ENCODE measurements at regions not wholly inside any gene's neighbourhood (a gene's known extent, or its start where the extent isn't known, plus 50 kb on each side); places are given as distances from the start of the nearest gene placed in this dataset.

GRCh38 chr2:172372436-172372835 is 55.0 kb upstream of the ITGA6 start:
- Histone ChIP-seq H3K36me3 (no peaks in the 10 kb centered on the region), H3K9me3 (replicated peaks) (peaks cover 6% of the 10 kb centered on the region; the same call in 1 of the 2 replicates), H3K27ac (no peak overlapping the region), H3K4me3 (no peak overlapping the region), H3K4me1 (replicated peaks) (0 out of 2 replicates have a peak, but pooled peaks cover 5% of the 10 kb centered on the region), H3K27me3 (replicated peaks) (no peaks in the 10 kb centered on the region)
- no peak for DNase-seq (ENCODE audit: low read depth in 1 of 2, low spot score in 2 of 2)

GRCh38 chr2:172373076-172373475 is 54.3 kb upstream of the ITGA6 start:
- DNase-seq (ENCODE audit: low read depth in 1 of 2, low spot score in 2 of 2) = no peak
- Histone ChIP-seq H3K27ac (no peak overlapping the region), H3K36me3 (no peaks in the 10 kb centered on the region), H3K4me1 (replicated peaks) (0 out of 2 replicates have a peak, but pooled peaks cover 5% of the 10 kb centered on the region), H3K4me3 (no peak overlapping the region), H3K27me3 (replicated peaks) (no peaks in the 10 kb centered on the region), H3K9me3 (replicated peaks) (peaks cover 6% of the 10 kb centered on the region; the same call in 1 of the 2 replicates)

GRCh38 chr2:172373766-172374165 is 53.6 kb upstream of the ITGA6 start:
- Histone ChIP-seq H3K36me3 (no peaks in the 10 kb centered on the region), H3K9me3 (replicated peaks) (peaks cover 2% of the 10 kb centered on the region; the same call in 1 of the 2 replicates), H3K27ac (no peak overlapping the region), H3K4me1 (replicated peaks) (0 out of 2 replicates have a peak, but pooled peaks cover 5% of the 10 kb centered on the region), H3K27me3 (replicated peaks) (no peaks in the 10 kb centered on the region), H3K4me3 (no peak overlapping the region)
- DNase-seq (ENCODE audit: low read depth in 1 of 2, low spot score in 2 of 2) = no peak

- Histone ChIP-seq H3K27ac (no peak overlapping the region), H3K4me3 (no peak overlapping the region), H3K4me1 (replicated peaks) (0 out of 2 replicates have a peak, but pooled peaks cover 5% of the 10 kb centered on the region), H3K36me3 (no peaks in the 10 kb centered on the region), H3K27me3 (replicated peaks) (no peaks in the 10 kb centered on the region), H3K9me3 (replicated peaks) (peaks cover 4% of the 10 kb centered on the region; the same call in 1 of the 2 replicates)
- DNase-seq (ENCODE audit: low read depth in 1 of 2, low spot score in 2 of 2) = no peak
These were observed 52.8 kb upstream of the ITGA6 start for GRCh38 chr2:172374318-172375240.

- DNase-seq (ENCODE audit: low read depth in 1 of 2, low spot score in 2 of 2) = no peak
- H3K4me3 ChIP-seq = no peak overlapping the region
- H3K36me3 ChIP-seq = no peaks in the 10 kb centered on the region
- H3K9me3 ChIP-seq (replicated peaks) = peaks cover 5% of the 10 kb centered on the region; the same call in 1 of the 2 replicates
- no peaks in the 10 kb centered on the region for H3K27me3 ChIP-seq (replicated peaks)
- no peak overlapping the region for H3K27ac ChIP-seq
- 0 out of 2 replicates have a peak, but pooled peaks cover 5% of the 10 kb centered on the region for H3K4me1 ChIP-seq (replicated peaks)
These were observed 52.1 kb upstream of the ITGA6 start for GRCh38 chr2:172375251-172375650.

GRCh38 chr2:172376016-172376415 is 51.4 kb upstream of the ITGA6 start:
- Histone ChIP-seq H3K27ac (no peak overlapping the region), H3K9me3 (replicated peaks) (peaks cover 5% of the 10 kb centered on the region; the same call in 1 of the 2 replicates), H3K27me3 (replicated peaks) (no peaks in the 10 kb centered on the region), H3K36me3 (no peaks in the 10 kb centered on the region), H3K4me1 (replicated peaks) (0 out of 2 replicates have a peak, but pooled peaks cover 5% of the 10 kb centered on the region), H3K4me3 (no peak overlapping the region)
- DNase-seq (ENCODE audit: low read depth in 1 of 2, low spot score in 2 of 2) = no peak

GRCh38 chr2:172376505-172377125 is 50.8 kb upstream of the ITGA6 start:
- H3K9me3 ChIP-seq (replicated peaks) = peaks cover 5% of the 10 kb centered on the region; the same call in 1 of the 2 replicates

GRCh38 chr2:172377408-172377807 is 50.0 kb upstream of the ITGA6 start:
- DNase-seq (ENCODE audit: low read depth in 1 of 2, low spot score in 2 of 2) = no peak
- H3K27ac ChIP-seq = no peak overlapping the region
- 0 out of 2 replicates have a peak, but pooled peaks cover 5% of the 10 kb centered on the region for H3K4me1 ChIP-seq (replicated peaks)
- no peak overlapping the region for H3K4me3 ChIP-seq
- H3K36me3 ChIP-seq = no peaks in the 10 kb centered on the region
- no peaks in the 10 kb centered on the region for H3K27me3 ChIP-seq (replicated peaks)
- H3K9me3 ChIP-seq (replicated peaks) = peaks cover 5% of the 10 kb centered on the region; the same call in 1 of the 2 replicates

More at GRCh38 chr2:172376505-172377125, 50.8 kb upstream of the ITGA6 start:
- H3K27ac ChIP-seq = no peak overlapping the region
- no peaks in the 10 kb centered on the region for H3K27me3 ChIP-seq (replicated peaks)
- no peaks in the 10 kb centered on the region for H3K36me3 ChIP-seq
- H3K4me1 ChIP-seq (replicated peaks) = 0 out of 2 replicates have a peak, but pooled peaks cover 5% of the 10 kb centered on the region
- DNase-seq (ENCODE audit: low read depth in 1 of 2, low spot score in 2 of 2) = no peak
- H3K4me3 ChIP-seq = no peak overlapping the region

Data from SJSA1 (cell line).